ENCODE measurements at regions not wholly inside any gene's neighbourhood (a gene's known extent, or its start where the extent isn't known, plus 50 kb on each side); places are given as distances from the start of the nearest gene placed in this dataset.

GRCh38 chr2:9709539-9710285 is 78.9 kb upstream of the YWHAQ start:
- no peaks in the 10 kb centered on the region for H3K27me3 ChIP-seq (ENCODE audit: low read length)
- DNase-seq (no peak), ATAC-seq (no peak)
- H3K36me3 ChIP-seq (ENCODE audit: low read depth, low read length): no peaks in the 10 kb centered on the region
- H3K4me3 ChIP-seq (ENCODE audit: low read length): no peak overlapping the region
- no peaks in the 10 kb centered on the region for H3F3A ChIP-seq (ENCODE audit: low read length, unreplicated experiment)
- H4K20me1 ChIP-seq (ENCODE audit: low read length): no peaks in the 10 kb centered on the region
- H2AFZ ChIP-seq (ENCODE audit: low read length): no peak overlapping the region
- intact Hi-C loops (cut with micrococcal nuclease): no loop called here
- no peaks in the 10 kb centered on the region for H3K79me2 ChIP-seq (ENCODE audit: low read length)
- TF ChIP-seq EZH2 (IDR thresholded peaks at IDR 0.05; ENCODE audit: low read length, unreplicated experiment) (no peak), EZH2phosphoT487 (IDR thresholded peaks at IDR 0.05; ENCODE audit: borderline replicate concordance, low read length) (no peak), CTCF (conservative IDR thresholded peaks at IDR 0.05; ENCODE audit: low read depth, low read length) (no peak)
- ChIA-PET CTCF (no interaction called here), POLR2A (ENCODE audit: unreplicated experiment) (no interaction called here)
- H3K4me2 ChIP-seq (ENCODE audit: low read length): no peak overlapping the region
- H3K9me3 ChIP-seq (ENCODE audit: low read length): no peaks in the 10 kb centered on the region
- no peaks in the 10 kb centered on the region for H3K9me2 ChIP-seq (replicated peaks; ENCODE audit: low read length)
- no TSS peak for BruUV-seq (replicated peaks)
- no peak overlapping the region; the same call in 1 of the 2 replicates for H3K27ac ChIP-seq (ENCODE audit: low read length)
- no peak overlapping the region for H3K9ac ChIP-seq (ENCODE audit: low read length)
- peaks cover 12% of the 10 kb centered on the region; the same call in 1 of the 2 replicates for H3K4me1 ChIP-seq (ENCODE audit: insufficient read depth, low read length)

- Histone ChIP-seq H3F3A (ENCODE audit: low read length, unreplicated experiment) (no peaks in the 10 kb centered on the region), H3K9ac (ENCODE audit: low read length) (no peak overlapping the region), H3K4me1 (ENCODE audit: insufficient read depth, low read length) (peaks cover 12% of the 10 kb centered on the region; the same call in 1 of the 2 replicates), H3K9me3 (ENCODE audit: low read length) (no peaks in the 10 kb centered on the region), H3K9me2 (replicated peaks; ENCODE audit: low read length) (no peaks in the 10 kb centered on the region), H3K36me3 (ENCODE audit: low read depth, low read length) (no peaks in the 10 kb centered on the region), H3K79me2 (ENCODE audit: low read length) (no peaks in the 10 kb centered on the region), H4K20me1 (ENCODE audit: low read length) (no peaks in the 10 kb centered on the region), H3K4me3 (ENCODE audit: low read length) (no peak overlapping the region), H2AFZ (ENCODE audit: low read length) (no peak overlapping the region), H3K4me2 (ENCODE audit: low read length) (no peak overlapping the region), H3K27ac (ENCODE audit: low read length) (no peak overlapping the region; the same call in 1 of the 2 replicates), H3K27me3 (ENCODE audit: low read length) (no peaks in the 10 kb centered on the region)
- ATAC-seq: peak; percentile 27; the same call in 1 of the 2 replicates
- ChIA-PET CTCF (no interaction called here), POLR2A (ENCODE audit: unreplicated experiment) (no interaction called here)
- peak; percentile 65 for DNase-seq
- no TSS peak for BruUV-seq (replicated peaks)
- TF ChIP-seq EZH2phosphoT487 (IDR thresholded peaks at IDR 0.05; ENCODE audit: borderline replicate concordance, low read length) (no peak), EZH2 (IDR thresholded peaks at IDR 0.05; ENCODE audit: low read length, unreplicated experiment) (no peak), CTCF (conservative IDR thresholded peaks at IDR 0.05; ENCODE audit: low read depth, low read length) (no peak)
- intact Hi-C loops (cut with micrococcal nuclease): no loop called here
Observed at GRCh38 chr2:9710311-9710710, 79.5 kb upstream of the YWHAQ start.

- Histone ChIP-seq H3K27me3 (ENCODE audit: low read length) (no peaks in the 10 kb centered on the region), H3K9ac (ENCODE audit: low read length) (no peak overlapping the region), H3K4me2 (ENCODE audit: low read length) (no peak overlapping the region), H4K20me1 (ENCODE audit: low read length) (no peaks in the 10 kb centered on the region), H3K36me3 (ENCODE audit: low read depth, low read length) (no peaks in the 10 kb centered on the region), H2AFZ (ENCODE audit: low read length) (no peak overlapping the region), H3K27ac (ENCODE audit: low read length) (no peak overlapping the region), H3F3A (ENCODE audit: low read length, unreplicated experiment) (no peaks in the 10 kb centered on the region), H3K4me1 (ENCODE audit: insufficient read depth, low read length) (peaks cover 12% of the 10 kb centered on the region; the same call in 1 of the 2 replicates), H3K9me2 (replicated peaks; ENCODE audit: low read length) (no peaks in the 10 kb centered on the region), H3K79me2 (ENCODE audit: low read length) (no peaks in the 10 kb centered on the region), H3K9me3 (ENCODE audit: low read length) (no peaks in the 10 kb centered on the region), H3K4me3 (ENCODE audit: low read length) (no peak overlapping the region)
- POLR2A ChIA-PET (ENCODE audit: unreplicated experiment): no interaction called here
- DNase-seq (no peak), ATAC-seq (no peak)
- CTCF ChIA-PET: no interaction called here
- intact Hi-C loops (cut with micrococcal nuclease): no loop called here
- BruUV-seq (replicated peaks): no TSS peak
- TF ChIP-seq EZH2 (IDR thresholded peaks at IDR 0.05; ENCODE audit: low read length, unreplicated experiment) (no peak), CTCF (conservative IDR thresholded peaks at IDR 0.05; ENCODE audit: low read depth, low read length) (no peak), EZH2phosphoT487 (IDR thresholded peaks at IDR 0.05; ENCODE audit: borderline replicate concordance, low read length) (no peak)
Observed at GRCh38 chr2:9712263-9712662, 81.5 kb upstream of the YWHAQ start.
